HepG2 (cell line): ENCODE measurements at regions not wholly inside any gene's neighbourhood (a gene's known extent, or its start where the extent isn't known, plus 50 kb on each side); places are given as distances from the start of the nearest gene placed in this dataset.

Experiments
- ATF7 ChIP-seq, 2 experiments: fragments of 450-650 bp in 1 of 2; sonication (generic) in 1 of 2; formaldehyde crosslinking in 1 of 2; IDR thresholded peaks; 2 replicates each; pipeline versions ENCODE4 v1.4.0 to v1.6.1; 2016 to 2020; ENCODE audit warnings: antibody characterized with exemption in 1 of 2, mild to moderate bottlenecking in 1 of 2, missing genetic modification reagents in 1 of 2
- BATF2 ChIP-seq: sonication (generic); formaldehyde crosslinking; IDR thresholded peaks from 2 replicates; pipeline ENCODE4 v1.8.0; 2022; ENCODE audit warnings: mild to moderate bottlenecking, missing genetic modification reagents, moderate library complexity
- KDM2A ChIP-seq: sonication (generic); formaldehyde crosslinking; IDR thresholded peaks from 2 replicates; pipeline ENCODE4 v1.4.0; 2020; ENCODE audit warnings: low read depth, missing genetic modification reagents, borderline replicate concordance
- MED1 ChIP-seq: sonication (generic); formaldehyde crosslinking; IDR thresholded peaks from 2 replicates; pipeline ENCODE4 v1.4.0; 2020; ENCODE audit warnings: missing genetic modification reagents
- PATZ1 ChIP-seq: sonication (generic); formaldehyde crosslinking; IDR thresholded peaks from 2 replicates; pipeline ENCODE4 v1.4.0; 2020; ENCODE audit warnings: missing genetic modification reagents
- RAD21 ChIP-seq: fragments of 450-650 bp; formaldehyde crosslinking; IDR thresholded peaks from 2 replicates; pipeline ENCODE4 v1.5.0; 2020; ENCODE audit warnings: mild to moderate bottlenecking
- REPIN1 ChIP-seq: sonication (generic); formaldehyde crosslinking; IDR thresholded peaks from 2 replicates; pipeline ENCODE4 v1.8.0; 2022; ENCODE audit warnings: missing genetic modification reagents, low read depth, mild to moderate bottlenecking, borderline replicate concordance
- TCF7L2 ChIP-seq: IDR thresholded peaks from 2 replicates; pipeline ENCODE4 v1.6.1; 2011; ENCODE audit warnings: mild to moderate bottlenecking, low read depth, low read length, moderate library complexity
- THAP11 ChIP-seq: IDR thresholded peaks from 2 replicates; pipeline ENCODE4 v1.6.1; 2016; ENCODE audit warnings: missing biosample characterization, missing genetic modification reagents
- TOE1 ChIP-seq: sonication (generic); formaldehyde crosslinking; IDR thresholded peaks from 2 replicates; pipeline ENCODE4 v1.4.0; 2020; ENCODE audit warnings: mild to moderate bottlenecking, missing genetic modification reagents
- TF ChIP-seq, protein P1 (sequence below): sonication (generic); formaldehyde crosslinking; IDR thresholded peaks from 2 replicates; pipeline ENCODE4 v1.5.0; 2020; ENCODE audit warnings: mild to moderate bottlenecking, missing genetic modification reagents, moderate library complexity

DNA sequence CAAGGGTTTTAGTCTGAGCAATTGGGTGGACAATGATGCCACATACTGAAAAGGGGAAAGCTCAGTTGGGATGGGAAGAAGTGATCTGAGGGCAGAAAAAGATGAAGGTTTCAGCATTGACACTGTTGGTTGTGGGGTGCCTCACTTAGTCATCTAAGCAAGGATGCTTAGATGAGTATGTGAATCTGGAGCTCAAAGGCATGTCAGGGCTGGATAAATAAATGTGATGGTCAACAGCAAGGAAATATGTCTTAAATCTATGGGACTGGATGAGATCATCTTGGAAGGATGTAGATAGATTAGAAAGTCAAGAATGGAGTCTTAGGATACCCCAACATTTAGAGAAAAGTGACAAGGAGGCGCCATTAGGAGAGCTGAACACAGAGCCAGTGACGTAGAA, 114.6 kb downstream of the ZBTB18 start:
- no peak for TF ChIP-seq ATF7 (IDR thresholded peaks at IDR 0.05)
- no peak for TF ChIP-seq ATF7 (CRISPR knock-in tag; IDR thresholded peaks at IDR 0.05)
- TF ChIP-seq RAD21 (CRISPR knock-in tag) = no peak
- TF ChIP-seq, protein P1, sequence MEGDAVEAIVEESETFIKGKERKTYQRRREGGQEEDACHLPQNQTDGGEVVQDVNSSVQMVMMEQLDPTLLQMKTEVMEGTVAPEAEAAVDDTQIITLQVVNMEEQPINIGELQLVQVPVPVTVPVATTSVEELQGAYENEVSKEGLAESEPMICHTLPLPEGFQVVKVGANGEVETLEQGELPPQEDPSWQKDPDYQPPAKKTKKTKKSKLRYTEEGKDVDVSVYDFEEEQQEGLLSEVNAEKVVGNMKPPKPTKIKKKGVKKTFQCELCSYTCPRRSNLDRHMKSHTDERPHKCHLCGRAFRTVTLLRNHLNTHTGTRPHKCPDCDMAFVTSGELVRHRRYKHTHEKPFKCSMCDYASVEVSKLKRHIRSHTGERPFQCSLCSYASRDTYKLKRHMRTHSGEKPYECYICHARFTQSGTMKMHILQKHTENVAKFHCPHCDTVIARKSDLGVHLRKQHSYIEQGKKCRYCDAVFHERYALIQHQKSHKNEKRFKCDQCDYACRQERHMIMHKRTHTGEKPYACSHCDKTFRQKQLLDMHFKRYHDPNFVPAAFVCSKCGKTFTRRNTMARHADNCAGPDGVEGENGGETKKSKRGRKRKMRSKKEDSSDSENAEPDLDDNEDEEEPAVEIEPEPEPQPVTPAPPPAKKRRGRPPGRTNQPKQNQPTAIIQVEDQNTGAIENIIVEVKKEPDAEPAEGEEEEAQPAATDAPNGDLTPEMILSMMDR (CRISPR knock-in tag) = no peak
- TF ChIP-seq PATZ1 (CRISPR knock-in tag) = no peak
- TF ChIP-seq TCF7L2 = no peak
- TF ChIP-seq MED1 (CRISPR knock-in tag) = no peak
- no peak for TF ChIP-seq BATF2 (CRISPR knock-in tag)
- no peak for TF ChIP-seq KDM2A (CRISPR knock-in tag)
- no peak for TF ChIP-seq TOE1 (CRISPR knock-in tag)
- no peak for TF ChIP-seq REPIN1
- no peak for TF ChIP-seq THAP11 (CRISPR knock-in tag)
